ENCODE measurements at regions not wholly inside any gene's neighbourhood (a gene's known extent, or its start where the extent isn't known, plus 50 kb on each side); places are given as distances from the start of the nearest gene placed in this dataset.

DNA sequence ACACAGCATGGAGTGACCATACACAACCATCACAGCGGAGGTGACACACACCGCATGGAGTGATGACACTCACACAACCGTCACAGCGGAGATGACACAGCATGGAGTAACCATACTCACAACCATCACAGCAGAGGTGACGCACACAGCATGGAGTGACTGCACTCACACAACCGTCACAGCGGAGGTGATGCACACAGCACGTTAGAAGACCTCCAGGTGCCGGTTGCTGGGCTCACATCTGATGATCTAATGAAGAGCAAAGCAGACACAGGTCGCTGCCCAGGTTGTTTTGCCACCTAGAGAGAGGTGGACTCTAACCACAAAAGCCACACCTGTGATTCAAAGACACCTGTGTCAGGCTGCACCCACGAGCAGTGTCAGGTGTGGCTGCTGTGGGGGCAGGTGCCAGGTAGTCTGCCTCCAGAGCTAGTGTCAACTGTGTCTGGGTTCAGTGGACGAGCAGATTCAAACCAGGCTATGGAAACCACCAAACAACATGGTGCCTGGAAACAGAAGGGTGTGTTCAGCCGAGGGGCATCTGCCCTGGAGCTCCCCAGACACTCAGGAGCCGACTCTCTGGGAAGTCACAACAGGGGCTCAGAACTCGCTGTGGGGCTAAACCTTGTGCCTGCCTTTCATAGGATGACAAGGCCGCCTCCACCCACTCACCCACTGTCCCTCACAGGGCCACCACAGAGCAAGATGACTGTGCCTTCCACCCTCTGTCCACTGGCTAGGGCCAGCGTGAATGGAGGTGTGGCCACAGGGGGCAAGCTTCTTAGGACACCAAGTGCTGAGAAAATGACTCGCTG, 608.2 kb downstream of the TBC1D22A start:
- Histone ChIP-seq H3K36me3 (ENCODE audit: control insufficient read depth, insufficient read depth, low read length) (no peaks in the 10 kb centered on the region), H3K4me3 (ENCODE audit: low read depth, low read length) (no peak overlapping the region), H3K27me3 (ENCODE audit: control insufficient read depth, insufficient read depth, low read length) (no peaks in the 10 kb centered on the region)
- DNase-seq (ENCODE audit: low read depth) (no peak), FAIRE-seq (peak; percentile 82)
- no peak for TF ChIP-seq CTCF (IDR thresholded peaks at IDR 0.05; ENCODE audit: insufficient read depth, low read length, severe bottlenecking)

- Histone ChIP-seq H3K4me3 (ENCODE audit: low read depth, low read length) (no peak overlapping the region), H3K36me3 (ENCODE audit: control insufficient read depth, insufficient read depth, low read length) (no peaks in the 10 kb centered on the region), H3K27me3 (ENCODE audit: control insufficient read depth, insufficient read depth, low read length) (no peaks in the 10 kb centered on the region)
- no peak for TF ChIP-seq CTCF (IDR thresholded peaks at IDR 0.05; ENCODE audit: insufficient read depth, low read length, severe bottlenecking)
- DNase-seq (ENCODE audit: low read depth) (no peak), FAIRE-seq (peak; percentile 32)
These were observed 607.1 kb downstream of the TBC1D22A start for GRCh38 chr22:47369431-47370015.

DNA sequence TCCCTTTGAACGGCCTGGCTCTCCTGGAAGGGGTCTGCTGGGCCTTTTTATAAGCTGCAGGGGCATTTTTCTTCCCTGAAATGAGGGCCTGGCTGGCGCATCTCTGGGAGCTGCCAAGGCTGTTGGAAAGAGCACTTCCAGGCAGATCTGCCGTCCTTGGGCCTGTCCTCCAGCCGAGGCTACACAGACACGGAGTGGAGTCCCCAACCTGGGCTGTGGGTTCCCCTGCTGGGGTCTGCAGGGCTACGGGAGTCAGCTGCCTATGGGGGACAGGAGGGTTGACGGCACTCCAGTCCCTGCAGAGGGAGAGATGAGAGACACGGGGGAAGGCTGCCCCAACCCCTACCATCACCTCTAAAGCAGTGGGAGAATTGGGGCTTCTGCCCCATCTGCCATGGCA, 606.6 kb downstream of the TBC1D22A start:
- TF ChIP-seq CTCF (IDR thresholded peaks at IDR 0.05; ENCODE audit: insufficient read depth, low read length, severe bottlenecking) = no peak
- Histone ChIP-seq H3K36me3 (ENCODE audit: control insufficient read depth, insufficient read depth, low read length) (no peaks in the 10 kb centered on the region), H3K27me3 (ENCODE audit: control insufficient read depth, insufficient read depth, low read length) (no peaks in the 10 kb centered on the region), H3K4me3 (ENCODE audit: low read depth, low read length) (no peak overlapping the region)
- FAIRE-seq (no peak), DNase-seq (ENCODE audit: low read depth) (no peak)

- H3K36me3 ChIP-seq (ENCODE audit: control insufficient read depth, insufficient read depth, low read length) = no peaks in the 10 kb centered on the region
- no peak for TF ChIP-seq CTCF (IDR thresholded peaks at IDR 0.05; ENCODE audit: insufficient read depth, low read length, severe bottlenecking)
- no peak for DNase-seq (ENCODE audit: low read depth)
- FAIRE-seq = no peak
- no peaks in the 10 kb centered on the region for H3K27me3 ChIP-seq (ENCODE audit: control insufficient read depth, insufficient read depth, low read length)
- H3K4me3 ChIP-seq (ENCODE audit: low read depth, low read length) = no peak overlapping the region
These were observed 605.8 kb downstream of the TBC1D22A start for GRCh38 chr22:47367993-47368945.

DNA sequence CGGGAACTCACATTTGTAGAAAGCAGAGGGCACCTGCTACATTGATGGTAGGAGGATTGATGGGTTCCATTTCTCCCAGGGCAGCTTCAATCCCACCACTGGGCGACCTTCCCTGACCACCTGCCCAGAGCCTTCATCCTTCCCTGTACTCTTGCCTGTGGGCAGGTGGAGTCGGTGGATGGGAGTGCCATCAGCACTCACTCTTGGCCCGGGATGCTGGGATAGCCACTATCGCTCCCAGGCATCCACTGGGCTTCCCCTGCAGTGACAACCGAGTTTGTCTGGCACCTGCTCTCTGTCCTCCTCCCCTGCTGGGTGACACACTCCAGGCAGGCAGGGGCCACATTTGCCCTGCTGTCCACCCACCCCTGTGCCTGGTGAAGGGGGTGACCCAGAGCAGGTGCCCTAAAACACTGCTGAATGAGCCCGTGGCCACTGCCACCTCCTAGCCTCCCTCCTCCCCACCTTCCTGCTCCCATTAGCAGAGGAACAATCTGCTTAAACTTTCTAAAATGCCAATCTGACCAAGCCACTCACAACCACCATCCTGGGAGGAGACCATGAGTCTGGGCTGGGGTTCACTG, 604.7 kb downstream of the TBC1D22A start:
- Histone ChIP-seq H3K27me3 (ENCODE audit: control insufficient read depth, insufficient read depth, low read length) (no peaks in the 10 kb centered on the region), H3K4me3 (ENCODE audit: low read depth, low read length) (no peak overlapping the region), H3K36me3 (ENCODE audit: control insufficient read depth, insufficient read depth, low read length) (no peaks in the 10 kb centered on the region)
- no peak for TF ChIP-seq CTCF (IDR thresholded peaks at IDR 0.05; ENCODE audit: insufficient read depth, low read length, severe bottlenecking)
- FAIRE-seq (no peak), DNase-seq (ENCODE audit: low read depth) (no peak)

Measured in bronchial epithelial cell (primary cell).